PC-9 (cell line): ENCODE measurements at regions not wholly inside any gene's neighbourhood (a gene's known extent, or its start where the extent isn't known, plus 50 kb on each side); places are given as distances from the start of the nearest gene placed in this dataset.

Source experiments
- CTCF ChIP-seq: fragments of 200-600 bp; sonication (generic); conservative IDR thresholded peaks from 2 replicates; pipeline ENCODE4 v1.6.1; 2017; ENCODE audit warnings: mixed run types, antibody characterized with exemption, mild to moderate bottlenecking, moderate library complexity
- EZH2 ChIP-seq: fragments of 200-600 bp; sonication (generic); IDR thresholded peaks from 2 replicates; pipeline ENCODE4 v1.8.0; 2017; ENCODE audit warnings: antibody characterized with exemption, low read depth

- TF ChIP-seq CTCF = no peak
- TF ChIP-seq EZH2 = no peak
These were observed 478.3 kb upstream of the SOX5 start for GRCh38 chr12:24427776-24428175.
